Muscle layer of colon (tissue), 2 donors: ENCODE measurements at regions not wholly inside any gene's neighbourhood (a gene's known extent, or its start where the extent isn't known, plus 50 kb on each side); places are given as distances from the start of the nearest gene placed in this dataset.

ENCODE experiments used
- H3K27ac ChIP-seq: one replicate; pipeline ENCODE4 v1.7.0; 2013; ENCODE audit warnings: low read depth, mild to moderate bottlenecking, low read length, moderate library complexity
- H3K27me3 ChIP-seq, 2 donors: one replicate each; pipeline ENCODE4 v1.7.0; 2013; ENCODE audit warnings: low read length in 2 of 2, mild to moderate bottlenecking in 2 of 2; ENCODE audit not compliant: insufficient read depth in 2 of 2, control insufficient read depth in 1 of 2
- H3K36me3 ChIP-seq: one replicate; pipeline ENCODE4 v1.7.0; 2013; ENCODE audit warnings: mild to moderate bottlenecking, low read length; ENCODE audit not compliant: insufficient read depth
- H3K4me1 ChIP-seq: one replicate; pipeline ENCODE4 v1.7.0; 2013; ENCODE audit warnings: mild to moderate bottlenecking, low read length; ENCODE audit not compliant: insufficient read depth
- H3K4me3 ChIP-seq, 2 donors: one replicate each; pipeline ENCODE4 v1.7.0; 2013; ENCODE audit warnings: low read length in 2 of 2, low read depth in 1 of 2, mild to moderate bottlenecking in 1 of 2, moderate library complexity in 1 of 2
- H3K9ac ChIP-seq: one replicate; pipeline ENCODE4 v1.7.0; 2013; ENCODE audit warnings: low read length
- H3K9me3 ChIP-seq: one replicate; pipeline ENCODE4 v1.7.0; 2013; ENCODE audit warnings: mild to moderate bottlenecking, low read length
- donor health status: abdominal sarcoma.
- donor health status: Adenocarcinoma of cecum.

DNA sequence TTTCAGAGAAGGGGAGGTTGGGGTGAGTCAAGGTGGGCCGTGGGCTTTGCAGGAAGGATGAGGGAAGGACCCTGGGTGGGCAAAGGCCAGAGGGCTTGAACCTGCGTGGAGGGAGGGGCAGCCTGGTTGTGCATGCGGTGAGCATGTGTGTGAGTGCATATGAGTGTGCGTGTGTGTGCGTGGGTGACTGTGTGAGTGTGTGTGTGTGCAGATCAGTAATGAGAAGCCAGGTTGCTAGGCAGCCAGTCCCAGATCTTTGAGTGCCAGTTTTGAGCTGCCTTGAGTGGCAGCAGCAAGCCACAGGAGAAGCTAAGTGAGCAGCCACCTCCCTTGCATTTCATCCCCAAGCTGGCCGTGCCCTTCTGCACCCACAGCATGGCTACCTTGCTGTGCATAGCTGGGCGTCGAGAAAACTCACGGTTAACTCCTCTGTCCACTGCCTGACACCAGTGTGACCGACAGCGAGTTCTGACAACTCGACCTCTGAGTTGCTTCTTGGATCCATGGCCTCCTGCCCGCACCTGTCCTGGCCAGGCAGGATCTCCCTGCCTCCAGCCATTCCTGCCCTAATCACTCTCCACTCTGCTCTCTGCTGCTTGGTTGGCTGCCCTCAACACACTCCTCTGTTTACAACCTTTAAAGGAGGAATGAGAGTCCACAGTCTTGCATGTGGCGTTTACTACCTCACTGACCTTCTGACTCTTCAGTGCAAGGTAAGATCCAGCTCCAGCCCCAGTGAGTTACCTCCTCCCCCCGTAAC lies 775.4 kb downstream of the TYW1 start:
- Histone ChIP-seq H3K27me3 (no peaks in the 10 kb centered on the region), H3K9ac (no peak overlapping the region), H3K4me1 (no peaks in the 10 kb centered on the region), H3K4me3 (no peak overlapping the region), H3K27ac (no peak overlapping the region), H3K9me3 (peaks cover 3% of the 10 kb centered on the region), H3K36me3 (no peaks in the 10 kb centered on the region)

DNA sequence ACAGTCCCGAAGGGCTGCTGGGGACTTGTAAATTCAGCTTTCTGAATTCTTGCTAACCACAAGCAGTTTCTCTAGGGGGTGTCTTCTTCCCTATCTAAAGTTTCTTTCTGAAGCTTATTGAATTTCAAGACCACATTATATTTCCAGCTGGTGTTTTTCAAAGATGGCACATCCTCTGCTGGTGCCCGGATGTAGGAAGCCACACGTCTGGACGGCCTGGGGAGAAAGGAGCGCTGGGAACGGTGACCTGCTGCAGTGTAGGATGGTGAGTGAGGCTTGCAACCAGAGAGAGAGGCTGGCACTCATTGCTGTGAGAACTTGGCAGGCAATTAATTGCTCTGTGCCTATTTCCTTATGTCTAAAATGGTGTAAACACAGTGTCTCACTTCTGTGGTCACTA lies 776.4 kb downstream of the TYW1 start:
- Histone ChIP-seq H3K4me1 (no peaks in the 10 kb centered on the region), H3K9me3 (no peaks in the 10 kb centered on the region), H3K27me3 (no peaks in the 10 kb centered on the region)

DNA sequence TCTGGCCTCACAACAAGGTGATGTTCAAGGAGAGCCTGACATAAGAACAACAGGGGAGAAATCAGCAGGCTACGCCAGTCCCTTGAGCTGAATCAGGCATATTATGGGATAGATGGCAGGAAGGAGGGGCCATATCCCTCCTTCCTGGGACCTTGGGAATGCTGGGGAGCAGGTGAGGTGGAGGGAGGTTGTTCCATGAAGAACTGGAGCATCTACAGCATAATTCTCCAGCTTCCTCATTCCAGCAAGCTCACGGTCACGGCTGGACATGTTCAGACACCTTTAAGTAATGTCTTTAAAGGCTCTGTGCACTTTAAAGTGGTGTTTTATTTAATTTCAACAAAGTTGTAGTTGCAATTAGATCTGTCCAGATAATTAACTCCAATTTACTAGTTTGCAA lies 780.5 kb downstream of the TYW1 start:
- no peaks in the 10 kb centered on the region for H3K27me3 ChIP-seq
- H3K4me1 ChIP-seq: no peaks in the 10 kb centered on the region
- H3K9ac ChIP-seq: no peak overlapping the region
- no peaks in the 10 kb centered on the region for H3K9me3 ChIP-seq
- no peaks in the 10 kb centered on the region for H3K36me3 ChIP-seq
- H3K4me3 ChIP-seq: no peak overlapping the region
- H3K27ac ChIP-seq: no peak overlapping the region

More for the DNA sequence above, 776.4 kb downstream of the TYW1 start:
- Histone ChIP-seq H3K9ac (no peak overlapping the region), H3K27ac (no peak overlapping the region), H3K4me3 (no peak overlapping the region), H3K36me3 (no peaks in the 10 kb centered on the region)

DNA sequence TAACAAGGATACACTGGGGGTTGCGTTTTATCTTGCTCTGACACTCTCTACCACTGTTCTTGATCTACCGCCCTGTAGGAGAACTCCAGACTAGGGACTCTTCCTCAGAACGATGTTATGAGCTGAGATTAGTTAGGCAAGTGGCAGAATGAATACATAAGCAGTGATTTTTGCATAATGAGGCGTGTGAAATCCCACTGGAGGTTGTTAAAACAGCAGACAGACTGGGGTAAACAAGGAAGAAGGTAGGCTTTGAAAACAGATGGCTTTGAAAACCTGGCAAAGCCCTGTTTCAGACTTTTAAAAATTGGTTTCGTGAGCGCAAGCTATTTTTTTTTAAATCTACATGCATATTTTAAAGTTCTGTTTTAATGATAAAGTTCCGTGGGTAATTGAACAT lies 785.2 kb downstream of the TYW1 start:
- H3K4me1 ChIP-seq: no peaks in the 10 kb centered on the region
- H3K27ac ChIP-seq: no peak overlapping the region
- no peaks in the 10 kb centered on the region for H3K27me3 ChIP-seq
- no peak overlapping the region for H3K4me3 ChIP-seq
- H3K9me3 ChIP-seq: no peaks in the 10 kb centered on the region
- H3K36me3 ChIP-seq: no peaks in the 10 kb centered on the region
- no peak overlapping the region for H3K9ac ChIP-seq

DNA sequence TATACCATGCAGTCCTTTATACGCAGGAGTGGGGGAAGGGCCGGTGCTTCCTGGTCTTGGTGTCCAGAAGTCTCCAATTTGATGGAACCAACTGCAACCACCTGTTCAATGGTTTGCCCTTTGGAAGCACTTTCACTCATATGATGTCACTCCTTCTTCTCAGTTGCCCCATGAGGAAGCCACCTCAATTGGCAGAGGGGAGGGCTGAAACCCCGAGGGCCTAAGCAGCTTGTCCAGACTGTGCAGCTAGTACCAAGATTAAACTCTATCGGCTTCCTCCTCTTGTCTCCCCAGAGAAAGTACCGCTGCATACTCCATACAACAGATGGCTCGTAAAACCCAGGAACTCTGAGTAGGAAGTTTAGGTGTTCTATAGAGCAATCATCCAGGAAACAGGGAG lies 789.4 kb downstream of the TYW1 start:
- H3K4me1 ChIP-seq: no peaks in the 10 kb centered on the region
- no peaks in the 10 kb centered on the region for H3K9me3 ChIP-seq
- no peak overlapping the region for H3K4me3 ChIP-seq
- no peaks in the 10 kb centered on the region for H3K36me3 ChIP-seq
- no peak overlapping the region for H3K9ac ChIP-seq
- no peaks in the 10 kb centered on the region for H3K27me3 ChIP-seq
- no peak overlapping the region for H3K27ac ChIP-seq

DNA sequence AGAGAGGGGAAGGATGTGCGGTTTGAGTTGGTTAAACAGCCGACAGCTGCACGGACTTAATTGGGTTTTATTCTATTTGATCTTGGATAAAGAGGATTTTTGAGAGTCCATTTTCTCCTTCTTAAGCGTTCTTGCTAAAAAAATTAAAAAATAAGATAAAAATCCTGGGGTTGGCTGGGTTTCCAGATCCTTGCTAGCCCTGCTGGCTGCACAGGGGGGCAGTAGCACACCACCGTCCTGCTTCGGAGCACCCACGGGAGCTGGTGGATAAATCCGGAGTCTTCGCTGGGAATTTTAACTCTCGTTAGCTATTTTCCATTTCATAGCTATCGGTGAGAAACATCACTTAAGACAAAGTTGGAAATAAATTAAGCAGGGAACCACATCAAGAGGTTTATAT lies 792.0 kb downstream of the TYW1 start:
- Histone ChIP-seq H3K4me3 (no peak overlapping the region), H3K27ac (no peak overlapping the region), H3K4me1 (no peaks in the 10 kb centered on the region), H3K36me3 (no peaks in the 10 kb centered on the region), H3K27me3 (no peaks in the 10 kb centered on the region), H3K9me3 (no peaks in the 10 kb centered on the region), H3K9ac (no peak overlapping the region)

DNA sequence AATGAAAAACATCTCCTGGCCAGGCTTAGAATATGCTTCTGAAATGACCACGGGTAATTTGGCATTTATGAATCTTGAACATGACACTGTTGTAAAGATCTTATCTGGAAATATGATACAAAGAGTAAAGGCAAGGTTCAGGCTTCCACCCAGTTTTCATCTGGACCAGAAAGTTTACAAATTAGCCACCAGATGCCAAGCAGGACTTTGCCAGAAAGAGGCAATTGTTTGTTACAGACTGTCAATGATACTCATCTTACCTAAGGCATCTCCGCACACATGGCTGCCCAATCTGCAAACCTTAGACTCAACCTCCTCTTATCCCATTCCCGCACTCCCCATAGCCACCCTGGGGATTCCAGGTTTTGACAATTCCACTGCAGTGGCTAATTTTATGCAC lies 795.3 kb downstream of the TYW1 start:
- no peaks in the 10 kb centered on the region for H3K27me3 ChIP-seq
- no peaks in the 10 kb centered on the region for H3K9me3 ChIP-seq
- H3K36me3 ChIP-seq: no peaks in the 10 kb centered on the region
- no peak overlapping the region for H3K27ac ChIP-seq
- no peak overlapping the region for H3K4me3 ChIP-seq
- no peaks in the 10 kb centered on the region for H3K4me1 ChIP-seq
- H3K9ac ChIP-seq: no peak overlapping the region

DNA sequence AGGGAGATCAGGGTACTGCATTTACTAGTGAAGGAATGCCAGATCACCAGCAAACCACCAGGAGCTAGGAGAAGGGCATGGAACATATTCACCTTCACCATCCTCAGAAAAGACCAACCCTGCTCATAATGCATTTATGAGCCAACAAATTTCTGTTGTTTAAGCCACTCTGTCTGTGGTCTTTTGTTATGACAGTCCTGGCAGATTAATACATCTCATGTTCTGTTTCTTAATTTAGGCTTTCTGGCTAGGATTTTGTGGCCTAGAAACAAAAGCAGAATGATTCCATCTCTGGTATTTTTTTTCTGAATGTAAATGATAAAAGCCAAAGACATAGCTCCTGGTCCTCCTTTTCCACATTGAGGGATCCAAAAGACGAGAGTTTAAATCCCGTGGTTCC lies 797.9 kb downstream of the TYW1 start:
- Histone ChIP-seq H3K4me3 (no peak overlapping the region), H3K9me3 (no peaks in the 10 kb centered on the region), H3K36me3 (no peaks in the 10 kb centered on the region), H3K4me1 (no peaks in the 10 kb centered on the region), H3K9ac (no peak overlapping the region), H3K27me3 (no peaks in the 10 kb centered on the region), H3K27ac (no peak overlapping the region)

DNA sequence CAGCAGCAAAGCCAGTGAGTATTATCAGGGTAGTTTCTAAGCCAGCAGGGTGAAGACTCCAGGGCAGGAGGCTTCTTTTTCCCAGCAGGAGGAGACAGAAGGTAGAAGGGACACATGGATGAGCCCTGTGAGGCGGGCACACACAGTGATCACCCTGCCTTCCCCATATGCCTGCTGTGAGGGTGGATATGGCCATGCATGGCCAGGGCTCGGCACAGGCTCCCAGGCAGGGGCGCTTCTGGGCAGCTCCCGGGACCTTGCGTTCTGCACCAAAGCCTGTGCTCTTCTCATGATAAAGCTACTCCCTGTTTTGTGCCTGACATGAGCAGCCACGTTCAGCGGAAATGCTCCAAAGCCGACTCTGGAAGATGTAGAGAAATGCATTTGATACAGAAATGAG lies 807.2 kb downstream of the TYW1 start:
- Histone ChIP-seq H3K9ac (no peak overlapping the region), H3K36me3 (no peaks in the 10 kb centered on the region), H3K4me3 (no peak overlapping the region), H3K9me3 (no peaks in the 10 kb centered on the region), H3K4me1 (no peaks in the 10 kb centered on the region), H3K27ac (no peak overlapping the region), H3K27me3 (no peaks in the 10 kb centered on the region)

DNA sequence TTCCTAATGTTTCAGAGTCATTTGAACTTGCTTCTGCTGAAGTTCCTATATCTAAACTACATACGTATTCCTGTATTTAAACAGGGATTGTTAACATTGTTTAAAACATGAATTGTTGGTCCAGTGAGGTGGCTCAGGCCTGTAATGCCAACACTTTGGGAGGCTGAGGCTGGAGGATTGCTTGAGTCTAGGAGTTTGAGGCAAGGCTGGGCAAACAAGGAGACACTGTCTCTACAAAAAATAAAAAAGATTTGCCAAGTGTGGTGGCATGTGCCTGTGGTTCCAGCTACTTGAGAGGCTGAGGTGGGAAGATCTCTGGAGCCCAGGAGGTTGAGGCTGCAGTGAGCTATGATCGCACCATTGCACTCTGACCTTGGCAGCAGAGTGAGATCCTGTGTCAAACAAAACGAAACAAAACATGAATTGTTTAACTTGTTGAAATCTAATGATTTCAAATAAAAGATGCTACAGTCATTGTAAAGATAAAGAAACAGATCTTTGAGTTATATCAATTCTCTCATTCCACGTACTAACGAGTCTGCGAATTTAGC lies 809.4 kb downstream of the TYW1 start:
- Histone ChIP-seq H3K27me3 (no peaks in the 10 kb centered on the region), H3K27ac (no peak overlapping the region)

DNA sequence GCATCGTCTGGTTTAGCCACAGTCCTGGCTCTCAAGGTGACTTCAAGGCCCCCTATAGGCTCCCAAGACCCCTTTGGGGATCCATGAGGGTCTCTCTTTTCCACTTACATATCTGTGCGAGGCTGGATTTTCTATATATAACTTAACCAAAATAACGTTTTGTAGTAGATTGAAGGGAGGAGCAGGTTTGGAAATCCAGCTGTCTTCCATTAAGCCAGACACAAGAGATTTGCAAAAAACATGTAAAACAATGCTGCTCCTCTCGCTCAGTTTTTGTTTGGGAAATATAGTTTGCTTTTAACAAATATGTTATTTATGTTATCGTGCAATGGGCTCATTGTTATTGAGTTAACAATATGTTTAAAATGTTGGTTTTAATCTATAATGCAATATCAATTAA lies 811.2 kb downstream of the TYW1 start:
- no peaks in the 10 kb centered on the region for H3K27me3 ChIP-seq
- no peak overlapping the region for H3K27ac ChIP-seq
- no peaks in the 10 kb centered on the region for H3K9me3 ChIP-seq
- no peaks in the 10 kb centered on the region for H3K36me3 ChIP-seq
- no peak overlapping the region for H3K4me3 ChIP-seq
- H3K4me1 ChIP-seq: no peaks in the 10 kb centered on the region
- H3K9ac ChIP-seq: no peak overlapping the region

More for the DNA sequence above, 809.4 kb downstream of the TYW1 start:
- no peaks in the 10 kb centered on the region for H3K4me1 ChIP-seq
- no peak overlapping the region for H3K9ac ChIP-seq
- H3K4me3 ChIP-seq: no peak overlapping the region
- H3K36me3 ChIP-seq: no peaks in the 10 kb centered on the region
- no peaks in the 10 kb centered on the region for H3K9me3 ChIP-seq

DNA sequence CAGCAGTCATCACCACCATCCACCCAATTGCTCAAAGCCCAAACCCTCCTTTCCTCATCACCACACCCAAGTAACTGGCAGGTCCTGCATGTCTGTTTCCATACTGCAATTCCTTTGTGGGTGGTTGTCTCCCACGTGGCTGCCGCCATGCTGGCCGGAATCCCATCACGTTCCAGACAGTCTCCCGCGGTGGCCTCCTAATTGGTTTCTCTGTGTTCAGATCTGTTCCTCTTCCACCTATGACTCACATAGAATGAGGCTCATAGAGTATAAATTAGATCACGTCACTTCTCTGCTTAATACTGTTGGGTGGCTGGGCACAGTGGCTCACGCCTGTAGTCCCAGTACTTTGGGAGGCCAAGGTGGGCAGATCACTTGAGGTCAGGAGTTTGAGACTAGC lies 813.0 kb downstream of the TYW1 start:
- H3K9me3 ChIP-seq: no peaks in the 10 kb centered on the region
- no peak overlapping the region for H3K4me3 ChIP-seq
- no peaks in the 10 kb centered on the region for H3K27me3 ChIP-seq
- no peak overlapping the region for H3K27ac ChIP-seq
- no peaks in the 10 kb centered on the region for H3K36me3 ChIP-seq
- H3K9ac ChIP-seq: no peak overlapping the region
- no peaks in the 10 kb centered on the region for H3K4me1 ChIP-seq
